ENCODE measurements at regions not wholly inside any gene's neighbourhood (a gene's known extent, or its start where the extent isn't known, plus 50 kb on each side); places are given as distances from the start of the nearest gene placed in this dataset.

GRCh38 chr1:89459081-89459480, 65.5 kb upstream of the LRRC8B start:
- TF ChIP-seq, protein P1, sequence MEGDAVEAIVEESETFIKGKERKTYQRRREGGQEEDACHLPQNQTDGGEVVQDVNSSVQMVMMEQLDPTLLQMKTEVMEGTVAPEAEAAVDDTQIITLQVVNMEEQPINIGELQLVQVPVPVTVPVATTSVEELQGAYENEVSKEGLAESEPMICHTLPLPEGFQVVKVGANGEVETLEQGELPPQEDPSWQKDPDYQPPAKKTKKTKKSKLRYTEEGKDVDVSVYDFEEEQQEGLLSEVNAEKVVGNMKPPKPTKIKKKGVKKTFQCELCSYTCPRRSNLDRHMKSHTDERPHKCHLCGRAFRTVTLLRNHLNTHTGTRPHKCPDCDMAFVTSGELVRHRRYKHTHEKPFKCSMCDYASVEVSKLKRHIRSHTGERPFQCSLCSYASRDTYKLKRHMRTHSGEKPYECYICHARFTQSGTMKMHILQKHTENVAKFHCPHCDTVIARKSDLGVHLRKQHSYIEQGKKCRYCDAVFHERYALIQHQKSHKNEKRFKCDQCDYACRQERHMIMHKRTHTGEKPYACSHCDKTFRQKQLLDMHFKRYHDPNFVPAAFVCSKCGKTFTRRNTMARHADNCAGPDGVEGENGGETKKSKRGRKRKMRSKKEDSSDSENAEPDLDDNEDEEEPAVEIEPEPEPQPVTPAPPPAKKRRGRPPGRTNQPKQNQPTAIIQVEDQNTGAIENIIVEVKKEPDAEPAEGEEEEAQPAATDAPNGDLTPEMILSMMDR (conservative IDR thresholded peaks at IDR 0.05 in 1 of 2, IDR thresholded peaks at IDR 0.05 in 1 of 2; ENCODE audit: extremely low read depth in 1 of 2, insufficient read depth in 1 of 2, low read depth in 1 of 2, low read length in 2 of 2) = no peak
- no peak for TF ChIP-seq EZH2 (IDR thresholded peaks at IDR 0.05; ENCODE audit: borderline replicate concordance, low read length)
